WTC11 (cell line): ENCODE measurements at regions not wholly inside any gene's neighbourhood (a gene's known extent, or its start where the extent isn't known, plus 50 kb on each side); places are given as distances from the start of the nearest gene placed in this dataset.

Experiments used
- ATAC-seq: fragments of 200-7000 bp; cut with Tn5 transposase; 2 replicates; pipeline ENCODE4 v1.10.0; 2021; ENCODE audit warnings: mild to moderate bottlenecking, moderate library complexity
- CTCF ChIA-PET: fragments of 300-600 bp; sonication (Branson Sonifier 250); formaldehyde crosslinking; loops from one replicate; lab custom pipeline; 2021; ENCODE audit warnings: antibody characterized with exemption; lab: Charles Lee
- POLR2A ChIA-PET: fragments of 350-600 bp; sonication (Branson Sonifier 250); formaldehyde crosslinking; loops from one replicate; lab custom pipeline; 2021; ENCODE audit warnings: antibody characterized with exemption; lab: Charles Lee
- DNase-seq: peaks from one replicate; pipeline ENCODE4 v3.0.0; 2021; ENCODE audit warnings: low spot score
- H3K27ac Mint-ChIP-seq: 2 replicates; pipeline ENCODE4 v1.8.0; 2021; ENCODE audit warnings: mixed read lengths
- H3K27me3 Mint-ChIP-seq: 2 replicates; pipeline ENCODE4 v1.8.0; 2021; ENCODE audit warnings: low read depth, mild to moderate bottlenecking, moderate library complexity, mixed read lengths
- H3K36me3 Mint-ChIP-seq: 2 replicates; pipeline ENCODE4 v1.8.0; 2021; ENCODE audit warnings: mixed read lengths
- H3K4me1 Mint-ChIP-seq: 2 replicates; pipeline ENCODE4 v1.8.0; 2022; ENCODE audit warnings: mixed read lengths
- H3K4me3 Mint-ChIP-seq: 2 replicates; pipeline ENCODE4 v1.8.0; 2021; ENCODE audit warnings: mild to moderate bottlenecking, moderate library complexity, mixed read lengths
- H3K9me3 Mint-ChIP-seq: 2 replicates; pipeline ENCODE4 v1.8.0; 2021; ENCODE audit warnings: mixed read lengths
- ATF6 ChIP-seq: sonication (generic); formaldehyde crosslinking; IDR thresholded peaks from 2 replicates; pipeline ENCODE4 v1.8.1; 2023; ENCODE audit warnings: mild to moderate bottlenecking, missing genetic modification reagents
- CDX4 ChIP-seq: fragments of 250-450 bp; sonication (Bioruptor Pico); IDR thresholded peaks from 2 replicates; pipeline ENCODE4 v1.9.0; 2021; ENCODE audit warnings: moderate library complexity, mild to moderate bottlenecking, inconsistent platforms, borderline replicate concordance
- CREB1 ChIP-seq: sonication (generic); formaldehyde crosslinking; IDR thresholded peaks from 2 replicates; pipeline ENCODE4 v1.8.0; 2023; ENCODE audit warnings: mild to moderate bottlenecking, missing genetic modification reagents
- E2F4 ChIP-seq: sonication (generic); formaldehyde crosslinking; IDR thresholded peaks from 2 replicates; pipeline ENCODE4 v1.8.1; 2022; ENCODE audit warnings: low read depth, mild to moderate bottlenecking, moderate library complexity, missing genetic modification reagents, borderline replicate concordance
- E2F5 ChIP-seq: sonication (generic); formaldehyde crosslinking; IDR thresholded peaks from 2 replicates; pipeline ENCODE4 v1.8.1; 2022; ENCODE audit warnings: mild to moderate bottlenecking, moderate library complexity, missing genetic modification reagents
- ERG ChIP-seq: fragments of 250-450 bp; sonication (Bioruptor Pico); IDR thresholded peaks from 2 replicates; pipeline ENCODE4 v1.8.0; 2021; ENCODE audit warnings: mild to moderate bottlenecking
- FOXP4 ChIP-seq: sonication (generic); formaldehyde crosslinking; IDR thresholded peaks from 2 replicates; pipeline ENCODE4 v1.8.0; 2022; ENCODE audit warnings: mild to moderate bottlenecking, missing genetic modification reagents
- GABPB1 ChIP-seq: sonication (generic); formaldehyde crosslinking; IDR thresholded peaks from 2 replicates; pipeline ENCODE4 v1.8.1; 2023; ENCODE audit warnings: mild to moderate bottlenecking, missing genetic modification reagents
- HMGXB4 ChIP-seq: sonication (generic); formaldehyde crosslinking; IDR thresholded peaks from 2 replicates; pipeline ENCODE4 v1.8.1; 2023; ENCODE audit warnings: mild to moderate bottlenecking, moderate library complexity, missing genetic modification reagents
- JUN ChIP-seq: sonication (generic); formaldehyde crosslinking; IDR thresholded peaks from 2 replicates; pipeline ENCODE4 v1.8.0; 2023; ENCODE audit warnings: mild to moderate bottlenecking, missing genetic modification reagents
- MYBL2 ChIP-seq: sonication (generic); formaldehyde crosslinking; IDR thresholded peaks from 2 replicates; pipeline ENCODE4 v1.8.1; 2023; ENCODE audit warnings: mild to moderate bottlenecking, moderate library complexity, missing genetic modification reagents
- PRDM15 ChIP-seq: sonication (generic); formaldehyde crosslinking; IDR thresholded peaks from 2 replicates; pipeline ENCODE4 v1.8.0; 2022; ENCODE audit warnings: missing genetic modification reagents
- PREB ChIP-seq: sonication (generic); formaldehyde crosslinking; IDR thresholded peaks from 2 replicates; pipeline ENCODE4 v1.8.1; 2022; ENCODE audit warnings: mild to moderate bottlenecking, missing genetic modification reagents, moderate library complexity, borderline replicate concordance
- SOX15 ChIP-seq: fragments of 250-450 bp; sonication (Bioruptor Pico); IDR thresholded peaks from 2 replicates; pipeline ENCODE4 v1.9.0; 2021; ENCODE audit warnings: mild to moderate bottlenecking
- TCF7 ChIP-seq: sonication (generic); formaldehyde crosslinking; IDR thresholded peaks from 2 replicates; pipeline ENCODE4 v1.8.0; 2022; ENCODE audit warnings: mild to moderate bottlenecking, low read depth, missing genetic modification reagents, moderate library complexity
- TEAD4 ChIP-seq: sonication (generic); formaldehyde crosslinking; IDR thresholded peaks from 2 replicates; pipeline ENCODE4 v1.8.0; 2022; ENCODE audit warnings: mild to moderate bottlenecking, missing genetic modification reagents
- ZNF512 ChIP-seq: sonication (generic); formaldehyde crosslinking; IDR thresholded peaks from 2 replicates; pipeline ENCODE4 v1.8.1; 2022; ENCODE audit warnings: missing genetic modification reagents, borderline replicate concordance

- ATAC-seq: no peak
- TF ChIP-seq CREB1 (CRISPR knock-in tag): no peak
- no peak for TF ChIP-seq FOXP4 (CRISPR knock-in tag)
- no peak for TF ChIP-seq ZNF512 (CRISPR knock-in tag)
- no peak for TF ChIP-seq MYBL2 (CRISPR knock-in tag)
- no peak for TF ChIP-seq PREB
- no peak for TF ChIP-seq CDX4 (CRISPR knock-in tag)
- TF ChIP-seq ERG (CRISPR knock-in tag): no peak
- TF ChIP-seq SOX15 (CRISPR knock-in tag): no peak
- TF ChIP-seq TEAD4 (CRISPR knock-in tag): no peak
- TF ChIP-seq TCF7 (CRISPR knock-in tag): no peak
- TF ChIP-seq ATF6 (CRISPR knock-in tag): no peak
- no peak for TF ChIP-seq PRDM15
- TF ChIP-seq GABPB1: no peak
- TF ChIP-seq HMGXB4: no peak
- TF ChIP-seq JUN (CRISPR knock-in tag): no peak
- TF ChIP-seq E2F5 (CRISPR knock-in tag): no peak
- no peak for TF ChIP-seq E2F4 (CRISPR knock-in tag)
- no peak overlapping the region for H3K4me3 Mint-ChIP-seq
- H3K27me3 Mint-ChIP-seq: no peaks in the 10 kb centered on the region
- no peaks in the 10 kb centered on the region for H3K4me1 Mint-ChIP-seq
- DNase-seq: no peak
- no peaks in the 10 kb centered on the region; the same call in 1 of the 2 replicates for H3K36me3 Mint-ChIP-seq
- H3K27ac Mint-ChIP-seq: no peak overlapping the region
- H3K9me3 Mint-ChIP-seq: peaks cover 23% of the 10 kb centered on the region
- ChIA-PET CTCF (no interaction called here), POLR2A (no interaction called here)
Measured at GRCh38 chr18:55642191-55642590, 54.2 kb upstream of the TCF4 start.
